Transverse colon (tissue), 1 donor: ENCODE measurements at regions not wholly inside any gene's neighbourhood (a gene's known extent, or its start where the extent isn't known, plus 50 kb on each side); places are given as distances from the start of the nearest gene placed in this dataset.

Experiments
- EP300 ChIP-seq: sonication (generic); formaldehyde crosslinking; IDR thresholded peaks from one replicate; pipeline ENCODE4 v1.6.1; 2017; ENCODE audit warnings: antibody characterized with exemption, low read depth
- POLR2A ChIP-seq: fragments of 450-650 bp; IDR thresholded peaks from one replicate; pipeline ENCODE4 v1.6.1; 2016; ENCODE audit warnings: antibody characterized with exemption, mild to moderate bottlenecking, moderate library complexity

DNA sequence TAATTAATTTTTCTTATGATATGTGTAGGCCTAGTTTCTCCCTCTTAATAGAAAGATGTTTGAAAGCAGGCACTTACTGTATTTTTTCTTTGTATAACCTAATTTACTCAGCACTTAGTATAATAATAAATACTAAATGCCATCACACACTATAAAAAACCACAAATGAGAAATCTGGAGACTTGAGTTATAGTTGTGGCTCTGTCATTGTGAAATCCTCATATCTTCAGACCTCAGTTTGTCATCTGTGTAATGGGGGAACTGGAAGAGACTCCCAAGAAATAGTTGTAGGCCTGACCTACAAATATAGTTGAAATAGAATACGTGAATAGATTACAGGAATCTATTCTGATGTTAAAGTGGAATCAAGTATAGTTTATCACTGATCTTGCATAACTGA is 287.6 kb upstream of the DPH6 start:
- no peak for TF ChIP-seq POLR2A
- no peak for TF ChIP-seq EP300
